Uterus (tissue), 2 donors: ENCODE measurements at regions not wholly inside any gene's neighbourhood (a gene's known extent, or its start where the extent isn't known, plus 50 kb on each side); places are given as distances from the start of the nearest gene placed in this dataset.

ENCODE experiments used
- CTCF ChIP-seq, 4 experiments: fragments of 200-600 bp in 2 of 4; fragments of 450-650 bp in 2 of 4; sonication (generic) in 2 of 4; IDR thresholded peaks; one replicate each; pipeline ENCODE4 v1.5.1; 2016 to 2019; ENCODE audit warnings: antibody characterized with exemption in 4 of 4, mild to moderate bottlenecking in 2 of 4, moderate library complexity in 1 of 4
- POLR2A ChIP-seq, 2 donors: fragments of 450-650 bp; IDR thresholded peaks; one replicate each; pipeline ENCODE4 v1.6.1; 2016; ENCODE audit warnings: antibody characterized with exemption in 2 of 2, mild to moderate bottlenecking in 1 of 2, moderate library complexity in 1 of 2

DNA sequence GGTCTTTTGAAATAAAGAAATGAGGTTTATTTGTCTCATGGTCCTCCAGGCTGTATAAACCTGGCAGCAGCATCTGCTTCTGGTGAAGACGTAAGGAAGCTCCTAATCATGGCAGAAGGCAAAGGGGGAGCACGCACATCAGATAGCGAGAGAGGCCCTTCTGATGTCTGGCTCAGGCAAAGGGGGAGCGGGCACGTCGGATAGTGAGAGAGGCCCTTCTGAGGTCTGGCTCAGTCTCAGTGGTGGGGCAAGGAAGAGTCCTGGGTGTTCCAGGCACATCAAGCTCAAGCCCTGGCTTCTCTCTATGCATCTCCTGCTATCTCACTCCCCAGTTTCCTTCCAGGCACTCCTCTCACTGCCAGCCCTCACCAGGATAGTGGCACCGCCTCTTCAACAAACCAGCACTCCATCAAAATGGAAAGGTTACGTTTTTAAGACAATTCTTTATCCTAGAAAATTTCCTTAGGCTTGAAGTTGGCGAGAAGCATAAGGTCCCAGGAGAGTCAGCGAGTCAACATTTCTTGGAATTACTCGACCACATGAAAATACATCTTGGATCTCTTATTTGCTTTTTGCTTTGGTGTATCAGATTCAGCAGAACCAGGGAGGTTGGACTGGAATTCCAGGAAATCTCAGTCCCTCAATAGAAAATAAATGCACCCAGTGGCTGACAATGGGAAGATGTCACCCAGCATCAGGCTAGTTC lies 189.6 kb upstream of the TMEM132C start:
- TF ChIP-seq CTCF (IDR thresholded peaks at IDR 0.05) (no peak), POLR2A (IDR thresholded peaks at IDR 0.05) (no peak)
